ENCODE measurements at regions not wholly inside any gene's neighbourhood (a gene's known extent, or its start where the extent isn't known, plus 50 kb on each side); places are given as distances from the start of the nearest gene placed in this dataset.

DNA sequence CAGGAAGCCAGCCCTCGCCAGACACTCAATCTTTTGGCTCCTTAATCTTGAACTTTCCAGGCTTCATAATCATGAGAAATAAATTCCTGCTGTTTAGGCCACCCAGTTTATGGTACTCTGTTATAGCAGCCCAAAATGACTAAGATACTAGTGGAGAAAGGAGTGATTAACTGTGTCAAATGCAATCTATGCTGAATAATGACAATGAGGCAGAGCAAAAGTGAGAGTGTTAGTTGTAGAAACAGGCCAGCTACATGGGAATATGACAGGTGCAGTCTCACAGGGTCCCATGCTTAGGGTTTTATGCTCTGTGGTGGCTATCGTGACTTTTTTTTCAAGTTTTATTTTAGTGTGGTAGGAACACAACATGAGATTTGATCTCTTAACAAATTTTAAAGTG lies 888.8 kb downstream of the TTLL7 start:
- TF ChIP-seq, protein P1, sequence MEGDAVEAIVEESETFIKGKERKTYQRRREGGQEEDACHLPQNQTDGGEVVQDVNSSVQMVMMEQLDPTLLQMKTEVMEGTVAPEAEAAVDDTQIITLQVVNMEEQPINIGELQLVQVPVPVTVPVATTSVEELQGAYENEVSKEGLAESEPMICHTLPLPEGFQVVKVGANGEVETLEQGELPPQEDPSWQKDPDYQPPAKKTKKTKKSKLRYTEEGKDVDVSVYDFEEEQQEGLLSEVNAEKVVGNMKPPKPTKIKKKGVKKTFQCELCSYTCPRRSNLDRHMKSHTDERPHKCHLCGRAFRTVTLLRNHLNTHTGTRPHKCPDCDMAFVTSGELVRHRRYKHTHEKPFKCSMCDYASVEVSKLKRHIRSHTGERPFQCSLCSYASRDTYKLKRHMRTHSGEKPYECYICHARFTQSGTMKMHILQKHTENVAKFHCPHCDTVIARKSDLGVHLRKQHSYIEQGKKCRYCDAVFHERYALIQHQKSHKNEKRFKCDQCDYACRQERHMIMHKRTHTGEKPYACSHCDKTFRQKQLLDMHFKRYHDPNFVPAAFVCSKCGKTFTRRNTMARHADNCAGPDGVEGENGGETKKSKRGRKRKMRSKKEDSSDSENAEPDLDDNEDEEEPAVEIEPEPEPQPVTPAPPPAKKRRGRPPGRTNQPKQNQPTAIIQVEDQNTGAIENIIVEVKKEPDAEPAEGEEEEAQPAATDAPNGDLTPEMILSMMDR (IDR thresholded peaks at IDR 0.05): no peak
- no peak for TF ChIP-seq POLR2A (IDR thresholded peaks at IDR 0.05)

Measured in Peyer's patch (tissue), 4 donors.